GM23338 (cell line): ENCODE measurements at regions not wholly inside any gene's neighbourhood (a gene's known extent, or its start where the extent isn't known, plus 50 kb on each side); places are given as distances from the start of the nearest gene placed in this dataset.

Experiments
- ATAC-seq: fragments of 200-7000 bp; cut with Tn5 transposase; 3 replicates; pipeline ENCODE4 v1.9.1; 2020
- DNase-seq: peaks from one replicate; pipeline ENCODE4 v3.0.0-alpha.2; 2015; ENCODE audit warnings: low spot score
- H2AFZ ChIP-seq: fragments of 200-600 bp; sonication (generic); 2 replicates; pipeline ENCODE4 v1.8.0; 2016; ENCODE audit warnings: antibody characterized with exemption, mild to moderate bottlenecking, moderate library complexity
- H3F3A ChIP-seq: fragments of 200-600 bp; sonication (generic); replicated peaks from 2 replicates; pipeline ENCODE4 v1.8.0; 2017; ENCODE audit warnings: antibody characterized with exemption, mixed run types, low read depth
- H3K27ac ChIP-seq: fragments of 200-600 bp; sonication (generic); 2 replicates; pipeline ENCODE4 v1.6.1; 2016; ENCODE audit warnings: low read depth
- H3K27me3 ChIP-seq: fragments of 200-600 bp; sonication (generic); 2 replicates; pipeline ENCODE4 v1.8.0; 2016; ENCODE audit warnings: mild to moderate bottlenecking, mixed run types, moderate library complexity; ENCODE audit not compliant: insufficient read depth
- H3K36me3 ChIP-seq: fragments of 200-600 bp; sonication (generic); 2 replicates; pipeline ENCODE4 v1.8.0; 2016; ENCODE audit warnings: mild to moderate bottlenecking; ENCODE audit not compliant: insufficient read depth
- H3K4me1 ChIP-seq: fragments of 200-600 bp; sonication (generic); 2 replicates; pipeline ENCODE4 v1.8.0; 2016; ENCODE audit warnings: mild to moderate bottlenecking, moderate library complexity; ENCODE audit not compliant: insufficient read depth
- H3K4me2 ChIP-seq: fragments of 200-600 bp; sonication (generic); 2 replicates; pipeline ENCODE4 v1.7.1; 2017; ENCODE audit warnings: mixed run types
- H3K4me3 ChIP-seq: fragments of 200-600 bp; sonication (generic); 2 replicates; pipeline ENCODE4 v1.6.1; 2016; ENCODE audit warnings: mixed run types
- H3K79me2 ChIP-seq: fragments of 200-600 bp; sonication (generic); replicated peaks from 2 replicates; pipeline ENCODE4 v1.8.0; 2017; ENCODE audit warnings: mild to moderate bottlenecking; ENCODE audit not compliant: insufficient read depth
- H3K9me2 ChIP-seq: fragments of 200-600 bp; sonication (generic); 2 replicates; pipeline ENCODE4 v1.8.0; 2017; ENCODE audit not compliant: insufficient read depth
- H4K20me1 ChIP-seq: fragments of 200-600 bp; sonication (generic); replicated peaks from 2 replicates; pipeline ENCODE4 v1.8.0; 2017; ENCODE audit warnings: mild to moderate bottlenecking; ENCODE audit not compliant: insufficient read depth
- H3K27ac Mint-ChIP-seq: 2 replicates; pipeline ENCODE4 v1.8.0; 2020; ENCODE audit warnings: inconsistent platforms, mild to moderate bottlenecking, moderate library complexity, mixed read lengths
- H3K27me3 Mint-ChIP-seq: 3 replicates; pipeline ENCODE4 v1.8.0; 2022; ENCODE audit warnings: low read depth, mild to moderate bottlenecking, moderate library complexity, mixed read lengths, inconsistent platforms; ENCODE audit not compliant: insufficient read depth, poor library complexity
- H3K36me3 Mint-ChIP-seq: 3 replicates; pipeline ENCODE4 v1.8.0; 2021; ENCODE audit warnings: low read depth, mild to moderate bottlenecking, inconsistent platforms, moderate library complexity, mixed read lengths
- H3K4me1 Mint-ChIP-seq: 3 replicates; pipeline ENCODE4 v1.8.0; 2020; ENCODE audit warnings: mild to moderate bottlenecking, inconsistent platforms, mixed read lengths
- H3K4me3 Mint-ChIP-seq: 3 replicates; pipeline ENCODE4 v1.8.0; 2021; ENCODE audit warnings: moderate library complexity, mild to moderate bottlenecking, inconsistent platforms, mixed read lengths
- H3K9me3 Mint-ChIP-seq: 3 replicates; pipeline ENCODE4 v1.8.0; 2020; ENCODE audit warnings: moderate library complexity, mild to moderate bottlenecking, inconsistent platforms, mixed read lengths
- CTCF ChIP-seq, 2 experiments: fragments of 200-600 bp in 1 of 2; sonication (generic) in 1 of 2; conservative IDR thresholded peaks; 2 replicates each; pipeline versions ENCODE4 v1.5.1 to v1.6.1; 2016 to 2017; ENCODE audit warnings: antibody characterized with exemption in 2 of 2, low read depth in 2 of 2, mild to moderate bottlenecking in 2 of 2, moderate library complexity in 1 of 2
- EZH2phosphoT487 ChIP-seq: fragments of 200-600 bp; sonication (generic); IDR thresholded peaks from one replicate; pipeline ENCODE4 v1.8.1; 2018; ENCODE audit warnings: antibody characterized with exemption; ENCODE audit not compliant: unreplicated experiment
- JUNB ChIP-seq: IDR thresholded peaks from one replicate; pipeline ENCODE4 v1.6.1; 2016; ENCODE audit warnings: antibody characterized with exemption; ENCODE audit not compliant: unreplicated experiment
- POLR2AphosphoS5 ChIP-seq: IDR thresholded peaks from 2 replicates; pipeline ENCODE4 v1.6.1; 2016; ENCODE audit warnings: antibody characterized with exemption, low read depth
- REST ChIP-seq: IDR thresholded peaks from one replicate; pipeline ENCODE4 v1.6.1; 2018; ENCODE audit warnings: antibody characterized with exemption; ENCODE audit not compliant: unreplicated experiment
- ZNF114 ChIP-seq: fragments of 250-450 bp; sonication (Bioruptor Pico); IDR thresholded peaks from 2 replicates; pipeline ENCODE4 v1.5.0; 2020; ENCODE audit warnings: mild to moderate bottlenecking, moderate library complexity
- ZNF331 ChIP-seq: fragments of 250-450 bp; sonication (Bioruptor Pico); IDR thresholded peaks from 2 replicates; pipeline ENCODE4 v1.5.0; 2020; ENCODE audit warnings: low read depth, mild to moderate bottlenecking, moderate library complexity

DNA sequence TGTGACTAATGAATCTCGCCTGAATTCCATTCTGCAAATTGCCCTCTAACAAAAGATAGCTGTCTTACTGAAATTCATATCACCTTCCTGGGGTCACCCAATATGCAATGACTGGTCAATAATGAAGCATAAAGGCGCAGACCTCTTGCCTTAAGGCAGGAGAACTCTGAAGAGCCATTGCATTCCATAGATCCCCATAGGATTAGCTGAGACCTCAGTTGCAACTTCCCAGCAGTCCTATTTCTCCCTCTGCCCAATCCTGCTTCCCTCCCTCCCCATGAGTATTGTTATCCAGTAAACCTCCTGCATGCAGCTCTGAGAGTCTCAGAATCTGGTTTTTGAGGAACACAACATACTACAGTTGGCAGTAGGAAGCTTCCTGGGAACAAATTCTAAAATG, 396.5 kb downstream of the DCAF12L2 start:
- Histone ChIP-seq H3K4me2 (no peak overlapping the region), H2AFZ (no peak overlapping the region), H3K36me3 (no peaks in the 10 kb centered on the region), H4K20me1 (no peaks in the 10 kb centered on the region), H3K27me3 (no peaks in the 10 kb centered on the region), H3K4me3 (no peak overlapping the region), H3K9me2 (no peaks in the 10 kb centered on the region), H3K27ac (no peak overlapping the region), H3F3A (no peaks in the 10 kb centered on the region), H3K79me2 (no peaks in the 10 kb centered on the region), H3K4me1 (no peaks in the 10 kb centered on the region)
- Mint-ChIP-seq H3K4me1 (peaks cover 5% of the 10 kb centered on the region; the same call in 1 of the 3 replicates), H3K4me3 (no peak overlapping the region), H3K27me3 (peaks cover 1% of the 10 kb centered on the region), H3K36me3 (no peaks in the 10 kb centered on the region), H3K27ac (no peak overlapping the region), H3K9me3 (peaks cover 3% of the 10 kb centered on the region; the same call in 1 of the 3 replicates)
- no peak for TF ChIP-seq CTCF (conservative IDR thresholded peaks at IDR 0.05; ENCODE audit: low read depth in 2 of 2)
- TF ChIP-seq JUNB, result no peak
- TF ChIP-seq POLR2AphosphoS5, result no peak
- no peak for TF ChIP-seq ZNF331
- DNase-seq (no peak), ATAC-seq (no peak)

GRCh38 chrX:125778261-125778660, 387.8 kb downstream of the DCAF12L2 start:
- no peak for DNase-seq
- no peaks in the 10 kb centered on the region for H3F3A ChIP-seq
- H4K20me1 ChIP-seq, result no peaks in the 10 kb centered on the region
- ATAC-seq, result no peak
- H3K4me2 ChIP-seq, result no peak overlapping the region
- H3K4me1 ChIP-seq, result peaks cover 20% of the 10 kb centered on the region
- no peak overlapping the region for H3K27ac Mint-ChIP-seq
- H3K9me3 Mint-ChIP-seq, result no peaks in the 10 kb centered on the region
- no peaks in the 10 kb centered on the region for H3K36me3 Mint-ChIP-seq
- no peak overlapping the region for H3K27ac ChIP-seq
- no peaks in the 10 kb centered on the region for H3K79me2 ChIP-seq
- peaks cover 14% of the 10 kb centered on the region for H3K4me1 Mint-ChIP-seq
- H3K27me3 Mint-ChIP-seq, result no peaks in the 10 kb centered on the region
- no peak for TF ChIP-seq EZH2phosphoT487
- no peaks in the 10 kb centered on the region for H3K27me3 ChIP-seq
- H3K9me2 ChIP-seq, result no peaks in the 10 kb centered on the region
- no peak overlapping the region for H3K4me3 ChIP-seq
- no peak overlapping the region for H2AFZ ChIP-seq
- H3K36me3 ChIP-seq, result no peaks in the 10 kb centered on the region
- no peak overlapping the region for H3K4me3 Mint-ChIP-seq

DNA sequence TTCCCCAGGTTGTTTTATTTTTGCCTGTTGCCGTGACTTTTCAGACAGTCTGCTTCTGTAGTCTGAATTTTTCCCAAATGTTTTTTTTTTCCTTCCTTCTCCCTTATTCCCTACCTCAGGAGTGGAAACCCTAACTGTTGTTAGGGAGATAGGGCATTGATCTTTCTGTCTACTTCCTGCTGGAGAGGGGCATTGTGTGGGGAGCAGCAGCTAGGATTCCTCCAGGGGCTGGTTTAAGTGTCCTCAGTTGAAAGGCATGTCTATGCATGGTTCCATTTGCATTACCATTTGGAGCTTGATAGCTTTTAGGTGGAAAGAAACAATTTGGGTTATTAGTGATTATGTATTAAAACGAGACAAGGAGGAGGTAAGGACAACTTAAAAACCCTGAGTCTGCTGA, 383.9 kb downstream of the DCAF12L2 start:
- Mint-ChIP-seq H3K36me3 (no peaks in the 10 kb centered on the region), H3K4me1 (peaks cover 14% of the 10 kb centered on the region), H3K27ac (no peak overlapping the region), H3K27me3 (no peaks in the 10 kb centered on the region), H3K9me3 (no peaks in the 10 kb centered on the region), H3K4me3 (no peak overlapping the region)
- Histone ChIP-seq H3K27me3 (no peaks in the 10 kb centered on the region), H3K79me2 (no peaks in the 10 kb centered on the region), H3K36me3 (no peaks in the 10 kb centered on the region), H3F3A (no peaks in the 10 kb centered on the region), H4K20me1 (no peaks in the 10 kb centered on the region), H3K4me3 (no peak overlapping the region), H3K9me2 (no peaks in the 10 kb centered on the region), H3K27ac (no peak overlapping the region), H3K4me1 (peaks cover 20% of the 10 kb centered on the region), H2AFZ (no peak overlapping the region), H3K4me2 (peak overlapping the region; percentile 38; the same call in 1 of the 2 replicates)
- ATAC-seq (peak; percentile 54), DNase-seq (peak; percentile 5)
- TF ChIP-seq ZNF114 (CRISPR knock-in tag) (no peak), REST (no peak)
